Activated CD4-positive, CD25-positive, alpha-beta regulatory T cell treated with anti-CD3 and anti-CD28 coated beads, Interleukin-2, amount 50 U/mL, for 24 hours (primary cell): ENCODE measurements at regions not wholly inside any gene's neighbourhood (a gene's known extent, or its start where the extent isn't known, plus 50 kb on each side); places are given as distances from the start of the nearest gene placed in this dataset.
"Not testable (repeated sequence)": the region's sequence is repeated elsewhere in the genome, so short reads cannot be mapped to it uniquely, and the experiment has no call there.

Experiments used
- ATAC-seq, 2 donors: fragments of 150-1000 bp; cut with Tn5 transposase; one replicate each; pipeline ENCODE4 v1.10.0; 2021; ENCODE audit warnings: mild to moderate bottlenecking in 1 of 2, moderate library complexity in 1 of 2

- ATAC-seq, result no peak
Observed at GRCh38 chr4:104549736-104550135, 55.0 kb upstream of the CXXC4 start.

GRCh38 chr4:104559502-104559901, 64.8 kb upstream of the CXXC4 start:
- ATAC-seq, result no peak

GRCh38 chr4:104571341-104571740, 76.6 kb upstream of the CXXC4 start:
- no peak for ATAC-seq

GRCh38 chr4:104574371-104574770, 79.7 kb upstream of the CXXC4 start:
- ATAC-seq, result no peak

GRCh38 chr4:104575278-104575677, 80.6 kb upstream of the CXXC4 start:
- no peak for ATAC-seq

GRCh38 chr4:104577405-104577804, 82.7 kb upstream of the CXXC4 start:
- ATAC-seq, result no peak

- ATAC-seq, result not testable (repeated sequence)
Observed at GRCh38 chr4:104581476-104581875, 86.8 kb upstream of the CXXC4 start.

GRCh38 chr4:104582056-104582455, 87.4 kb upstream of the CXXC4 start:
- ATAC-seq, result not testable (repeated sequence)

GRCh38 chr4:104589264-104589868, 94.7 kb upstream of the CXXC4 start:
- ATAC-seq, result no peak

GRCh38 chr4:104591510-104591911, 96.8 kb upstream of the CXXC4 start:
- ATAC-seq, result no peak

GRCh38 chr4:104592183-104592582, 97.5 kb upstream of the CXXC4 start:
- ATAC-seq, result no peak

GRCh38 chr4:104593019-104593418, 98.3 kb upstream of the CXXC4 start:
- ATAC-seq, result no peak

- no peak for ATAC-seq
Observed at GRCh38 chr4:104596189-104596588, 101.5 kb upstream of the CXXC4 start.

- ATAC-seq, result no peak
Observed at GRCh38 chr4:104615496-104615895, 120.8 kb upstream of the CXXC4 start.

- no peak for ATAC-seq
Observed at GRCh38 chr4:104615926-104616325, 121.2 kb upstream of the CXXC4 start.

- ATAC-seq, result no peak
Observed at GRCh38 chr4:104616401-104616820, 121.7 kb upstream of the CXXC4 start.

GRCh38 chr4:104625706-104626105, 131.0 kb upstream of the CXXC4 start:
- no peak for ATAC-seq

GRCh38 chr4:104629601-104630000, 134.9 kb upstream of the CXXC4 start:
- ATAC-seq, result no peak

GRCh38 chr4:104630272-104630671, 135.6 kb upstream of the CXXC4 start:
- ATAC-seq, result no peak

- no peak for ATAC-seq
Observed at GRCh38 chr4:104631000-104631399, 136.3 kb upstream of the CXXC4 start.

- no peak for ATAC-seq
Observed at GRCh38 chr4:104641418-104641817, 146.7 kb upstream of the CXXC4 start.

- no peak for ATAC-seq
Observed at GRCh38 chr4:104642521-104642920, 147.8 kb upstream of the CXXC4 start.

- no peak for ATAC-seq
Observed at GRCh38 chr4:104643805-104644204, 149.1 kb upstream of the CXXC4 start.

GRCh38 chr4:104649631-104650030, 154.9 kb upstream of the CXXC4 start:
- ATAC-seq, result no peak

GRCh38 chr4:104662269-104662668, 167.6 kb upstream of the CXXC4 start:
- not testable (repeated sequence) for ATAC-seq
